ENCODE measurements at regions not wholly inside any gene's neighbourhood (a gene's known extent, or its start where the extent isn't known, plus 50 kb on each side); places are given as distances from the start of the nearest gene placed in this dataset.

DNA sequence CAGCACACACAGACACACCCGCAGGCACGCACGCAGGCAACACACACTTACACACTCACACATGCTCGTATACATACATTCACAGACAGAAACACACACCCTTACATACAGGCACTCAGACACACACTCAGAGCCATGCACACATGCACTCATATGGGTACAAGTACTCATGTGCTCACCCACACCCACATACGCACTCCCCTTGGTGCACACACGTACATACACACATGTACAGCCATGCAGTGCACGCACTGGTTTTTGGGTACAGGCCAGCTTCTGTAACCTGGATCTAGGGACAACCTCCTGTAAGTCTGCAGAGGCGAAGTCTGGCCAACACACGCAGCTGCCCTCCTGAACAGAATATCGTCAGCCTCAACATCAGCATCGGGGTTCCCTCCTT lies 221.3 kb upstream of the RTL1 start:
- BruUV-seq (replicated peaks) = no TSS peak
- peaks cover 3% of the 10 kb centered on the region; the same call in 1 of the 2 replicates for H3K9me3 ChIP-seq (ENCODE audit: control insufficient read depth, insufficient read depth, low read length)
- no peak overlapping the region for H3K4me2 ChIP-seq (ENCODE audit: low read depth, low read length)
- dilution Hi-C loops (cut with HindIII; ENCODE audit: low sequenced_read_pairs, unreplicated experiment) = no loop called here
- H2AK5ac ChIP-seq (ENCODE audit: low read depth, low read length) = no peak overlapping the region
- ChIA-PET CTCF (no interaction called here), POLR2A (ENCODE audit: unreplicated experiment) (no interaction called here)
- no peak overlapping the region for H3K9ac ChIP-seq (ENCODE audit: low read depth, low read length)
- H3K18ac ChIP-seq (ENCODE audit: low read depth, low read length) = no peak overlapping the region
- TF ChIP-seq NFE2L2 (IDR thresholded peaks at IDR 0.05; ENCODE audit: low read depth, low read length) = no peak
- TF ChIP-seq RFX5 (IDR thresholded peaks at IDR 0.05; ENCODE audit: low read depth, low read length) = no peak
- TF ChIP-seq MXI1 (IDR thresholded peaks at IDR 0.05; ENCODE audit: borderline replicate concordance, low read depth, low read length) = no peak
- TF ChIP-seq BHLHE40 (IDR thresholded peaks at IDR 0.05; ENCODE audit: low read depth, low read length) = no peak
- TF ChIP-seq POLR2A (IDR thresholded peaks at IDR 0.05; ENCODE audit: low read depth, low read length) = no peak
- TF ChIP-seq MAFK (IDR thresholded peaks at IDR 0.05; ENCODE audit: low read depth, low read length) = no peak
- TF ChIP-seq CHD1 (IDR thresholded peaks at IDR 0.05; ENCODE audit: low read depth, low read length) = no peak
- no peaks in the 10 kb centered on the region for H3K9me1 ChIP-seq (ENCODE audit: insufficient read depth, low read length)
- no peak overlapping the region for H2BK15ac ChIP-seq (ENCODE audit: low read depth, low read length)
- in situ Hi-C loops (cut with MboI; ENCODE audit: low sequenced_read_pairs) = no loop called here
- no peak for DNase-seq
- H2BK5ac ChIP-seq (ENCODE audit: low read depth, low read length, poor library complexity, severe bottlenecking) = no peak overlapping the region
- H3K27me3 ChIP-seq (ENCODE audit: control insufficient read depth, insufficient read depth, low read length) = peaks cover 15% of the 10 kb centered on the region
- 69% methylated on average over 3 of the region's 11 CpGs; no CpG with 5 or more reads in 1 of the 2 experiments for WGBS, 2 experiments (ENCODE audit: extremely low coverage in 2 of 2, insufficient read length in 1 of 2)
- intact Hi-C loops (cut with micrococcal nuclease) = no loop called here
- H3K4me1 ChIP-seq (ENCODE audit: control insufficient read depth, insufficient read depth, low read length) = no peaks in the 10 kb centered on the region
- no peak overlapping the region for H2AFZ ChIP-seq (replicated peaks; ENCODE audit: low read length, poor library complexity)
- no peak overlapping the region for H4K91ac ChIP-seq (ENCODE audit: insufficient read depth, low read depth, low read length)
- H2BK20ac ChIP-seq (ENCODE audit: low read depth, low read length) = no peak overlapping the region
- no peak overlapping the region for H3K23ac ChIP-seq (ENCODE audit: low read depth, low read length)
- no peak overlapping the region for H3K56ac ChIP-seq (ENCODE audit: extremely low read depth, insufficient read depth, low read length)
- no peaks in the 10 kb centered on the region for H3K36me3 ChIP-seq (ENCODE audit: control insufficient read depth, insufficient read depth, low read length)
- no peak overlapping the region for H3K4ac ChIP-seq (ENCODE audit: low read depth, low read length)
- H3K79me1 ChIP-seq (ENCODE audit: low read depth in 1 of 2, low read length in 2 of 2) = no peaks in the 10 kb centered on the region
- no peaks in the 10 kb centered on the region; the same call in 1 of the 2 replicates for H4K20me1 ChIP-seq (ENCODE audit: insufficient read depth, low read length)
- H3K4me3 ChIP-seq (ENCODE audit: insufficient read depth, low read depth, low read length) = no peak overlapping the region
- ATAC-seq (ENCODE audit: low read depth) = no peak
- H2AK9ac ChIP-seq (replicated peaks; ENCODE audit: low read depth, low read length, poor library complexity) = no peak overlapping the region
- no peak overlapping the region for H4K8ac ChIP-seq (ENCODE audit: low read depth in 2 of 2, low read length in 2 of 2)
- H2BK120ac ChIP-seq (ENCODE audit: low read depth, low read length) = no peak overlapping the region
- H3K27ac ChIP-seq (ENCODE audit: insufficient read depth, low read length) = no peak overlapping the region
- H3K14ac ChIP-seq (replicated peaks; ENCODE audit: low read depth, low read length) = no peak overlapping the region
- no peak overlapping the region for H4K5ac ChIP-seq (ENCODE audit: low read depth, low read length)
